ENCODE measurements at regions not wholly inside any gene's neighbourhood (a gene's known extent, or its start where the extent isn't known, plus 50 kb on each side); places are given as distances from the start of the nearest gene placed in this dataset.

DNA sequence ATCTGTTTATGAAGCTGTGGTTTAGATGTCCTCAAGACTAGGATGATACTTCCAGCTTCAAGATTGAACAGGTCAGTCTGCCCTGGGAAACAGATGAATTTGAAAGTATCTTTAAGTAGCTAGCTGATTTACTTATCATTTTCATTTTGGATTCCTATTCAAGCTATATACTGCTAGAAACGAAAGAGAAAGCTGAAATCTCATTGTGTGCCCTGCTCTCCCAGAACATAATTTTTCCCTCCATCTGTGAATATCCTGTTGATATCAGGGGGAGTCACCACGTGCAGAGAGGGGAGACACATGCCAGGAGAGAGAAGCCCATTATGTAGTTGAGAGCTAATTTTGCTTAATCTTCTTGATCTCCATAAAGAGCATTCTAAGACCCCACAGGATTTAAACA, 439.1 kb downstream of the NR2F1-AS1 start:
- no peaks in the 10 kb centered on the region for H3K36me3 ChIP-seq (ENCODE audit: control insufficient read depth, insufficient read depth, low read length)
- intact Hi-C loops (cut with micrococcal nuclease; ENCODE audit: unreplicated experiment) (no loop called here), in situ Hi-C loops (cut with HindIII; ENCODE audit: low pct_unique_long_range_greater_than_20kb, low sequenced_read_pairs) (no loop called here)
- no peak for DNase-seq (ENCODE audit: low read depth, low spot score)
- ChIA-PET CTCF (no interaction called here), POLR2A (no interaction called here)
- TF ChIP-seq TCF7L2 (IDR thresholded peaks at IDR 0.05; ENCODE audit: low read depth, low read length), result no peak
- no peak for TF ChIP-seq POLR2AphosphoS5 (IDR thresholded peaks at IDR 0.05; ENCODE audit: low read depth, low read length)
- TF ChIP-seq, protein P1, sequence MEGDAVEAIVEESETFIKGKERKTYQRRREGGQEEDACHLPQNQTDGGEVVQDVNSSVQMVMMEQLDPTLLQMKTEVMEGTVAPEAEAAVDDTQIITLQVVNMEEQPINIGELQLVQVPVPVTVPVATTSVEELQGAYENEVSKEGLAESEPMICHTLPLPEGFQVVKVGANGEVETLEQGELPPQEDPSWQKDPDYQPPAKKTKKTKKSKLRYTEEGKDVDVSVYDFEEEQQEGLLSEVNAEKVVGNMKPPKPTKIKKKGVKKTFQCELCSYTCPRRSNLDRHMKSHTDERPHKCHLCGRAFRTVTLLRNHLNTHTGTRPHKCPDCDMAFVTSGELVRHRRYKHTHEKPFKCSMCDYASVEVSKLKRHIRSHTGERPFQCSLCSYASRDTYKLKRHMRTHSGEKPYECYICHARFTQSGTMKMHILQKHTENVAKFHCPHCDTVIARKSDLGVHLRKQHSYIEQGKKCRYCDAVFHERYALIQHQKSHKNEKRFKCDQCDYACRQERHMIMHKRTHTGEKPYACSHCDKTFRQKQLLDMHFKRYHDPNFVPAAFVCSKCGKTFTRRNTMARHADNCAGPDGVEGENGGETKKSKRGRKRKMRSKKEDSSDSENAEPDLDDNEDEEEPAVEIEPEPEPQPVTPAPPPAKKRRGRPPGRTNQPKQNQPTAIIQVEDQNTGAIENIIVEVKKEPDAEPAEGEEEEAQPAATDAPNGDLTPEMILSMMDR (IDR thresholded peaks at IDR 0.05), result no peak
- TF ChIP-seq, protein P2, sequence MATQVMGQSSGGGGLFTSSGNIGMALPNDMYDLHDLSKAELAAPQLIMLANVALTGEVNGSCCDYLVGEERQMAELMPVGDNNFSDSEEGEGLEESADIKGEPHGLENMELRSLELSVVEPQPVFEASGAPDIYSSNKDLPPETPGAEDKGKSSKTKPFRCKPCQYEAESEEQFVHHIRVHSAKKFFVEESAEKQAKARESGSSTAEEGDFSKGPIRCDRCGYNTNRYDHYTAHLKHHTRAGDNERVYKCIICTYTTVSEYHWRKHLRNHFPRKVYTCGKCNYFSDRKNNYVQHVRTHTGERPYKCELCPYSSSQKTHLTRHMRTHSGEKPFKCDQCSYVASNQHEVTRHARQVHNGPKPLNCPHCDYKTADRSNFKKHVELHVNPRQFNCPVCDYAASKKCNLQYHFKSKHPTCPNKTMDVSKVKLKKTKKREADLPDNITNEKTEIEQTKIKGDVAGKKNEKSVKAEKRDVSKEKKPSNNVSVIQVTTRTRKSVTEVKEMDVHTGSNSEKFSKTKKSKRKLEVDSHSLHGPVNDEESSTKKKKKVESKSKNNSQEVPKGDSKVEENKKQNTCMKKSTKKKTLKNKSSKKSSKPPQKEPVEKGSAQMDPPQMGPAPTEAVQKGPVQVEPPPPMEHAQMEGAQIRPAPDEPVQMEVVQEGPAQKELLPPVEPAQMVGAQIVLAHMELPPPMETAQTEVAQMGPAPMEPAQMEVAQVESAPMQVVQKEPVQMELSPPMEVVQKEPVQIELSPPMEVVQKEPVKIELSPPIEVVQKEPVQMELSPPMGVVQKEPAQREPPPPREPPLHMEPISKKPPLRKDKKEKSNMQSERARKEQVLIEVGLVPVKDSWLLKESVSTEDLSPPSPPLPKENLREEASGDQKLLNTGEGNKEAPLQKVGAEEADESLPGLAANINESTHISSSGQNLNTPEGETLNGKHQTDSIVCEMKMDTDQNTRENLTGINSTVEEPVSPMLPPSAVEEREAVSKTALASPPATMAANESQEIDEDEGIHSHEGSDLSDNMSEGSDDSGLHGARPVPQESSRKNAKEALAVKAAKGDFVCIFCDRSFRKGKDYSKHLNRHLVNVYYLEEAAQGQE (IDR thresholded peaks at IDR 0.05; ENCODE audit: insufficient read depth in 1 of 2, low read depth in 2 of 2, low read length in 1 of 2), result no peak
- TF ChIP-seq SIN3A (IDR thresholded peaks at IDR 0.05; ENCODE audit: borderline replicate concordance, insufficient read depth, low read depth, low read length), result no peak
- peak overlapping the region; percentile 48; the same call in 1 of the 2 replicates for H3K27ac ChIP-seq (ENCODE audit: low read length)
- H3K4me1 ChIP-seq (ENCODE audit: control insufficient read depth, insufficient read depth, low read length), result no peaks in the 10 kb centered on the region
- H3K4me3 ChIP-seq (ENCODE audit: low read depth in 2 of 2, low read length in 2 of 2), result no peak overlapping the region
- BruUV-seq (replicated peaks), result no TSS peak
- peaks cover 7% of the 10 kb centered on the region; the same call in 1 of the 2 replicates for H3K9me3 ChIP-seq (ENCODE audit: control insufficient read depth, insufficient read depth, low read depth, low read length)
- ATAC-seq, result no peak
- no peaks in the 10 kb centered on the region for H3K27me3 ChIP-seq (ENCODE audit: control insufficient read depth, insufficient read depth, low read length)

DNA sequence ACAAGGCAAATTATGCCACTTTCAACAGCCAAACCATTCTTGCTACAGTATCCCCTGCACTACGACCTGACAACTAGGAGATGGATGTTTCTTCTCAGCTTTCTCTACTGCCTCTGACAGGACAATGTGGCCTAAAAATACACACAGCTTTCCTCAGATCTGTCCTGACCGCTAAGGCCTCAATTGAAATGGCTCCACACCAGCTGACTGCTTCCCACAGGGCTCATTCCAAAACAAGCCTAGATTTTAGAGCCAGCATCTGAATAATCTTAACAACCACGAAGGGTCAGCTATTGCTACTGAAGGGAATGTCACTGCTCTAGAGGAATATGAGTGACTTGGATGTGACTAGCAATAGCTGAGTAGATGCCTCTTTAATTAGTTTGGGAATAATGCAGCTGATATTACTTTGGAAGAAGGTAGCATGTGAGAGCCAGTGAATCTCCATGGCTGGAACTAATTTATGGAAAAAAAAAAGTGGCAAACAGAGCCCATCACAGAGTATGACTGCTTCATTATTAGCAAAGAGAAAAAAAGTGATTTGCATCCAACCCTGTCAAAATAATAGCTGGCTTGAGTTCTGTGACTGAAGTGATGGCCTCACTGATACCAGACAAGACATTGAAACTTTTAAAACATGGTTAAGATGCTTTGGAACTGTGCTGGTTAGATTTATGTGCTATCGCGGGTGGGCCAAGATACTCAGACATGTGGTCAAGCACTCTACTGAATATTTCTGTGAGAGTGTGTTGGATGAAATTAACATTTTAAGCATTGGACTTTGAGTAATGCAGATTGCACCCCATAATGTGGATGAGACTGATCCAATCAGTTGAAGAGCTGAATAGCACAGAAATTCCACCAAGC, 450.2 kb downstream of the NR2F1-AS1 start:
- ATAC-seq (no peak), DNase-seq (ENCODE audit: low read depth, low spot score) (no peak)
- H3K4me3 ChIP-seq (ENCODE audit: low read depth in 2 of 2, low read length in 2 of 2), result no peak overlapping the region
- peak overlapping the region; percentile 4; the same call in 1 of the 2 replicates for H3K27ac ChIP-seq (ENCODE audit: low read length)
- POLR2A ChIA-PET, result no interaction called here
- BruUV-seq (replicated peaks), result no TSS peak
- intact Hi-C loops (cut with micrococcal nuclease; ENCODE audit: unreplicated experiment), result no loop called here
- no peaks in the 10 kb centered on the region for H3K36me3 ChIP-seq (ENCODE audit: control insufficient read depth, insufficient read depth, low read length)
- no peaks in the 10 kb centered on the region for H3K27me3 ChIP-seq (ENCODE audit: control insufficient read depth, insufficient read depth, low read length)
- in situ Hi-C loops (cut with HindIII; ENCODE audit: low pct_unique_long_range_greater_than_20kb, low sequenced_read_pairs), result no loop called here
- TF ChIP-seq POLR2AphosphoS5 (IDR thresholded peaks at IDR 0.05; ENCODE audit: low read depth, low read length), result no peak
- TF ChIP-seq SIN3A (IDR thresholded peaks at IDR 0.05; ENCODE audit: borderline replicate concordance, insufficient read depth, low read depth, low read length), result no peak
- TF ChIP-seq, protein P1 (IDR thresholded peaks at IDR 0.05), result no peak
- TF ChIP-seq TCF7L2 (IDR thresholded peaks at IDR 0.05; ENCODE audit: low read depth, low read length), result no peak
- TF ChIP-seq, protein P2 (IDR thresholded peaks at IDR 0.05; ENCODE audit: insufficient read depth in 1 of 2, low read depth in 2 of 2, low read length in 1 of 2), result no peak
- no peaks in the 10 kb centered on the region for H3K9me3 ChIP-seq (ENCODE audit: control insufficient read depth, insufficient read depth, low read depth, low read length)
- CTCF ChIA-PET, result no interaction called here
- no peaks in the 10 kb centered on the region for H3K4me1 ChIP-seq (ENCODE audit: control insufficient read depth, insufficient read depth, low read length)
